ENCODE measurements at regions not wholly inside any gene's neighbourhood (a gene's known extent, or its start where the extent isn't known, plus 50 kb on each side); places are given as distances from the start of the nearest gene placed in this dataset.

DNA sequence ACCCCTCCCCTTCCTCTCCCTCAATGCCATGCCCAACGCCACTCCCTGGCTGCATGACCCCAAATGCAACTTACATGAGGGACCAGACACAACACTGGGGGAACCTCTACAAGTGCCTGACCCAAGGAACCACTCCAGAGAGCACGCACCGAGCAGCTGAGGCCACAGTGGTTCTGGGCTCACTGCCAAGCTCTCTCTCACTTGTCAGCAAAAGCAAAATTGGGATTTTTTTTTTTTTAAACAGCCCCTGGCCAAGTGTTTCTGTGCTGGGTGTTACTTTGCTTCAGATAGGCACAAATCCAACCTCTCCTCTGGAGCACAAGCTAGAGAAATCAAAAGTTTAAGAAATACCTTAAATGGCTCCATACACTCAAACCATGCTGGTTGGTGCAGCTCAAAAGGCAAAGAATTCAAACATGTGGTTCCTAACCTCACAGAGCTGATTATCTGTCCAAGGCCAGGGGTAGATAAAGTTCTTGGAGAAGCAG is 363.0 kb downstream of the SETD4 start:
- Mint-ChIP-seq H3K36me3 (ENCODE audit: low read depth) (no peaks in the 10 kb centered on the region), H3K4me3 (no peak overlapping the region), H3K9me3 (no peaks in the 10 kb centered on the region), H3K27me3 (ENCODE audit: low read depth) (peaks cover 5% of the 10 kb centered on the region), H3K4me1 (no peaks in the 10 kb centered on the region), H3K27ac (ENCODE audit: unreplicated experiment) (no peak overlapping the region)
- no peak for DNase-seq (ENCODE audit: low read depth, low spot score)
- no peak for TF ChIP-seq CTCF (conservative IDR thresholded peaks at IDR 0.05)

DNA sequence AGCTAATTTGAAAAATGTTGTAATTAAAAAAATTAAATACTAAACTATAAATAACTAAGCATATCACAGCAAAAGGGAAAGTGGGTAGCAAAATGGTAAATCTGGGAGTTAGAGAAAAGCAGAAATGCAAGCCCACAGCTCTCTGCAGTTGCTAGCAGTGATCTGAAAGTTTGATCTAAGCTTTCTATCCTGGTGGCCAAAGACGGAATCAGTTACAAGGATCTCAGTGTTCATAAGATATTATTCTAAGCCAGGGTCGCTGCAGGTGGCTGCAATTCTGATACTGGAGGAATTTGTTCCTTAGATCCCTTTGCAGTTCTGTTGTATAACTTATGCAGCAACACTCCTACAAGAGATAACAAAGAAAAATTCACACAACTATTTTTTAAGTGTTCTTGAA is 363.7 kb downstream of the SETD4 start:
- no peak for DNase-seq (ENCODE audit: low read depth, low spot score)
- TF ChIP-seq CTCF (conservative IDR thresholded peaks at IDR 0.05), result peak; percentile 31
- no peaks in the 10 kb centered on the region for H3K36me3 Mint-ChIP-seq (ENCODE audit: low read depth)
- peaks cover 7% of the 10 kb centered on the region for H3K4me1 Mint-ChIP-seq
- no peak overlapping the region for H3K27ac Mint-ChIP-seq (ENCODE audit: unreplicated experiment)
- H3K9me3 Mint-ChIP-seq, result peaks cover 3% of the 10 kb centered on the region
- peaks cover 5% of the 10 kb centered on the region for H3K27me3 Mint-ChIP-seq (ENCODE audit: low read depth)
- H3K4me3 Mint-ChIP-seq, result no peak overlapping the region

- Mint-ChIP-seq H3K4me1 (peaks cover 20% of the 10 kb centered on the region), H3K9me3 (peaks cover 9% of the 10 kb centered on the region), H3K36me3 (ENCODE audit: low read depth) (no peaks in the 10 kb centered on the region), H3K27me3 (ENCODE audit: low read depth) (peaks cover 2% of the 10 kb centered on the region), H3K4me3 (no peak overlapping the region), H3K27ac (ENCODE audit: unreplicated experiment) (no peak overlapping the region)
- no peak for TF ChIP-seq CTCF (conservative IDR thresholded peaks at IDR 0.05)
- DNase-seq (ENCODE audit: low read depth, low spot score), result no peak
Measured at GRCh38 chr21:35692311-35692710, 368.0 kb downstream of the SETD4 start.

DNA sequence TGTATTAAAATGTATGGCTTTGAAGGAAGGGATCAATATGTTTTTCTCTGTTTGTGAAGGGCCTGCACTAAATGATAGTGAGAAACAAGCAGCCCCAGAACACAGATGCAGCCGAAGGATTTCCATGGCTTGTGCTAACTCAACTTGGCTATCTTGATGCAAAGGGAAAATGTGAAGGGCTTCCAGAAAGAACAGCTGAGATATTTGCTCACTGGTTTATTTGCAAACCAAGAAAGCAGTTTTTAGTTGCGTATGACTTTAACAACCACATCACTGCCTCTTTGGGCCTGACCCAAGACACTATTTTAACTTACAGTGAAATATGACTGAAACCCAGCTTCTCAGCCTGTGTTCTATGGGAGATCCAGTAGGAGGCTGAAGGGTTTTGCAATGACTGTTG is 369.9 kb downstream of the SETD4 start:
- peaks cover 22% of the 10 kb centered on the region for H3K4me1 Mint-ChIP-seq
- H3K36me3 Mint-ChIP-seq (ENCODE audit: low read depth), result no peaks in the 10 kb centered on the region
- TF ChIP-seq CTCF (conservative IDR thresholded peaks at IDR 0.05), result no peak
- DNase-seq (ENCODE audit: low read depth, low spot score), result no peak
- no peak overlapping the region for H3K4me3 Mint-ChIP-seq
- peaks cover 9% of the 10 kb centered on the region for H3K9me3 Mint-ChIP-seq
- H3K27ac Mint-ChIP-seq (ENCODE audit: unreplicated experiment), result no peak overlapping the region
- peaks cover 2% of the 10 kb centered on the region for H3K27me3 Mint-ChIP-seq (ENCODE audit: low read depth)

GRCh38 chr21:35686156-35686555 is 374.2 kb downstream of the SETD4 start:
- Mint-ChIP-seq H3K4me3 (no peak overlapping the region), H3K9me3 (peaks cover 2% of the 10 kb centered on the region), H3K36me3 (ENCODE audit: low read depth) (no peaks in the 10 kb centered on the region), H3K27ac (ENCODE audit: unreplicated experiment) (no peak overlapping the region), H3K4me1 (peaks cover 15% of the 10 kb centered on the region), H3K27me3 (ENCODE audit: low read depth) (no peaks in the 10 kb centered on the region)
- no peak for DNase-seq (ENCODE audit: low read depth, low spot score)
- no peak for TF ChIP-seq CTCF (conservative IDR thresholded peaks at IDR 0.05)
